HUES6 (cell line): ENCODE measurements at regions not wholly inside any gene's neighbourhood (a gene's known extent, or its start where the extent isn't known, plus 50 kb on each side); places are given as distances from the start of the nearest gene placed in this dataset.
"Not testable (repeated sequence)": the region's sequence is repeated elsewhere in the genome, so short reads cannot be mapped to it uniquely, and the experiment has no call there.

Experiments used
- H3K27ac ChIP-seq: 2 replicates; pipeline ENCODE4 v1.7.0; 2013; ENCODE audit warnings: low read depth, mild to moderate bottlenecking, low read length, inconsistent platforms
- H3K27me3 ChIP-seq: 2 replicates; pipeline ENCODE4 v1.6.1; 2013; ENCODE audit warnings: low read length; ENCODE audit not compliant: control insufficient read depth, insufficient read depth
- H3K36me3 ChIP-seq: 2 replicates; pipeline ENCODE4 v1.6.1; 2013; ENCODE audit warnings: low read length; ENCODE audit not compliant: control insufficient read depth, insufficient read depth
- H3K4me1 ChIP-seq: 2 replicates; pipeline ENCODE4 v1.6.1; 2013; ENCODE audit warnings: low read length; ENCODE audit not compliant: control insufficient read depth, insufficient read depth
- H3K4me3 ChIP-seq: 2 replicates; pipeline ENCODE4 v1.5.1; 2013; ENCODE audit warnings: low read depth, low read length
- H3K9ac ChIP-seq: one replicate; pipeline ENCODE4 v1.6.1; 2013; ENCODE audit warnings: mild to moderate bottlenecking, low read length
- H3K9me3 ChIP-seq: 2 replicates; pipeline ENCODE4 v1.6.1; 2013; ENCODE audit warnings: low read depth, low read length; ENCODE audit not compliant: control insufficient read depth, insufficient read depth

GRCh38 chr2:16728351-16729136, 62.9 kb upstream of the CYRIA start:
- Histone ChIP-seq H3K9ac (no peak overlapping the region), H3K27ac (no peak overlapping the region), H3K4me3 (no peak overlapping the region), H3K4me1 (no peaks in the 10 kb centered on the region), H3K9me3 (no peaks in the 10 kb centered on the region), H3K27me3 (no peaks in the 10 kb centered on the region), H3K36me3 (no peaks in the 10 kb centered on the region)

GRCh38 chr2:16727849-16728248, 62.2 kb upstream of the CYRIA start:
- not testable (repeated sequence) for H3K4me3 ChIP-seq, H3K4me1 ChIP-seq, H3K9ac ChIP-seq, H3K27me3 ChIP-seq, H3K36me3 ChIP-seq, H3K9me3 ChIP-seq, H3K27ac ChIP-seq

- Histone ChIP-seq H3K36me3 (no peaks in the 10 kb centered on the region), H3K9me3 (no peaks in the 10 kb centered on the region), H3K9ac (no peak overlapping the region), H3K27me3 (no peaks in the 10 kb centered on the region), H3K4me1 (peaks cover 4% of the 10 kb centered on the region; the same call in 1 of the 2 replicates), H3K27ac (no peak overlapping the region), H3K4me3 (no peak overlapping the region)
Observed at GRCh38 chr2:16727256-16727655, 61.6 kb upstream of the CYRIA start.

GRCh38 chr2:16726577-16726976, 60.9 kb upstream of the CYRIA start:
- peaks cover 6% of the 10 kb centered on the region; the same call in 1 of the 2 replicates for H3K4me1 ChIP-seq
- no peaks in the 10 kb centered on the region for H3K27me3 ChIP-seq
- no peak overlapping the region for H3K27ac ChIP-seq
- no peak overlapping the region for H3K4me3 ChIP-seq
- no peak overlapping the region for H3K9ac ChIP-seq
- H3K9me3 ChIP-seq, result no peaks in the 10 kb centered on the region
- H3K36me3 ChIP-seq, result no peaks in the 10 kb centered on the region

- no peaks in the 10 kb centered on the region for H3K27me3 ChIP-seq
- H3K36me3 ChIP-seq, result no peaks in the 10 kb centered on the region
- no peaks in the 10 kb centered on the region for H3K9me3 ChIP-seq
- peaks cover 6% of the 10 kb centered on the region; the same call in 1 of the 2 replicates for H3K4me1 ChIP-seq
- no peak overlapping the region for H3K27ac ChIP-seq
- H3K9ac ChIP-seq, result no peak overlapping the region
- H3K4me3 ChIP-seq, result no peak overlapping the region
Observed at GRCh38 chr2:16726147-16726546, 60.5 kb upstream of the CYRIA start.

- no peaks in the 10 kb centered on the region for H3K36me3 ChIP-seq
- H3K27ac ChIP-seq, result no peak overlapping the region
- no peaks in the 10 kb centered on the region for H3K9me3 ChIP-seq
- H3K4me3 ChIP-seq, result no peak overlapping the region
- no peak overlapping the region for H3K9ac ChIP-seq
- H3K4me1 ChIP-seq, result peaks cover 6% of the 10 kb centered on the region; the same call in 1 of the 2 replicates
- no peaks in the 10 kb centered on the region for H3K27me3 ChIP-seq
Observed at GRCh38 chr2:16725549-16725948, 59.9 kb upstream of the CYRIA start.

GRCh38 chr2:16722677-16723076, 57.0 kb upstream of the CYRIA start:
- Histone ChIP-seq H3K9me3 (no peaks in the 10 kb centered on the region), H3K4me1 (peaks cover 6% of the 10 kb centered on the region; the same call in 1 of the 2 replicates), H3K4me3 (no peak overlapping the region), H3K9ac (no peak overlapping the region), H3K36me3 (no peaks in the 10 kb centered on the region), H3K27ac (no peak overlapping the region), H3K27me3 (no peaks in the 10 kb centered on the region)

- Histone ChIP-seq H3K9me3 (no peaks in the 10 kb centered on the region), H3K4me3 (no peak overlapping the region), H3K27me3 (no peaks in the 10 kb centered on the region), H3K4me1 (peaks cover 6% of the 10 kb centered on the region; the same call in 1 of the 2 replicates), H3K36me3 (no peaks in the 10 kb centered on the region), H3K27ac (no peak overlapping the region), H3K9ac (no peak overlapping the region)
Observed at GRCh38 chr2:16722126-16722525, 56.5 kb upstream of the CYRIA start.

- H3K36me3 ChIP-seq, H3K27me3 ChIP-seq, H3K9me3 ChIP-seq, H3K9ac ChIP-seq, H3K4me1 ChIP-seq, H3K4me3 ChIP-seq, H3K27ac ChIP-seq: not testable (repeated sequence)
Observed at GRCh38 chr2:16721529-16721928, 55.9 kb upstream of the CYRIA start.

GRCh38 chr2:16720737-16721136, 55.1 kb upstream of the CYRIA start:
- not testable (repeated sequence) for H3K27ac ChIP-seq, H3K4me1 ChIP-seq, H3K36me3 ChIP-seq, H3K9ac ChIP-seq, H3K27me3 ChIP-seq, H3K9me3 ChIP-seq, H3K4me3 ChIP-seq

GRCh38 chr2:16719485-16719808, 53.8 kb upstream of the CYRIA start:
- H3K27me3 ChIP-seq, result no peaks in the 10 kb centered on the region
- H3K27ac ChIP-seq, result no peak overlapping the region
- H3K36me3 ChIP-seq, result no peaks in the 10 kb centered on the region
- peaks cover 6% of the 10 kb centered on the region; the same call in 1 of the 2 replicates for H3K4me1 ChIP-seq
- H3K9ac ChIP-seq, result no peak overlapping the region
- H3K4me3 ChIP-seq, result no peak overlapping the region
- no peaks in the 10 kb centered on the region for H3K9me3 ChIP-seq
